ENCODE measurements at regions not wholly inside any gene's neighbourhood (a gene's known extent, or its start where the extent isn't known, plus 50 kb on each side); places are given as distances from the start of the nearest gene placed in this dataset.

DNA sequence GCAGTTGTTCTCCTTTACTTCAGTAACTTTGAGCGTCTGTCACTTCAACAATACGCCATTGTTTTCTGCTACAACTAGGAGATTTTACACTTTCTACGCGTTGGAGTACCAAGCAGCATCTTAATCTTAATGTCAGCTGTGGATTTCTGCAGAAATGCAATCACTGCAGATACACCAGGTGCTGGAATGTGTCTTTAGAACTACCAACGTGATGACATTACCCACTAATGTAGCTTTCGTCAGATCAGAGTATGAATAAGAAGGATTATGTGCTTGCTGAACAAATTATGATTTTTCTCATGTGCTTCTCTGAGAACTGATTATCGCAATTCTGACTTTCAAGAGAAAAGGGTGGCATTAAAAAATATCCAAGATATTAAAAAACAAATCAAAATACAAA, 77.5 kb upstream of the CNTN3 start:
- TF ChIP-seq, protein P1, sequence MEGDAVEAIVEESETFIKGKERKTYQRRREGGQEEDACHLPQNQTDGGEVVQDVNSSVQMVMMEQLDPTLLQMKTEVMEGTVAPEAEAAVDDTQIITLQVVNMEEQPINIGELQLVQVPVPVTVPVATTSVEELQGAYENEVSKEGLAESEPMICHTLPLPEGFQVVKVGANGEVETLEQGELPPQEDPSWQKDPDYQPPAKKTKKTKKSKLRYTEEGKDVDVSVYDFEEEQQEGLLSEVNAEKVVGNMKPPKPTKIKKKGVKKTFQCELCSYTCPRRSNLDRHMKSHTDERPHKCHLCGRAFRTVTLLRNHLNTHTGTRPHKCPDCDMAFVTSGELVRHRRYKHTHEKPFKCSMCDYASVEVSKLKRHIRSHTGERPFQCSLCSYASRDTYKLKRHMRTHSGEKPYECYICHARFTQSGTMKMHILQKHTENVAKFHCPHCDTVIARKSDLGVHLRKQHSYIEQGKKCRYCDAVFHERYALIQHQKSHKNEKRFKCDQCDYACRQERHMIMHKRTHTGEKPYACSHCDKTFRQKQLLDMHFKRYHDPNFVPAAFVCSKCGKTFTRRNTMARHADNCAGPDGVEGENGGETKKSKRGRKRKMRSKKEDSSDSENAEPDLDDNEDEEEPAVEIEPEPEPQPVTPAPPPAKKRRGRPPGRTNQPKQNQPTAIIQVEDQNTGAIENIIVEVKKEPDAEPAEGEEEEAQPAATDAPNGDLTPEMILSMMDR (IDR thresholded peaks at IDR 0.05; ENCODE audit: low read depth, low read length, poor library complexity, severe bottlenecking), result no peak
- no peak for TF ChIP-seq EZH2phosphoT487 (IDR thresholded peaks at IDR 0.05; ENCODE audit: borderline replicate concordance, low read length)

Data from DOHH2 (cell line).